Astrocyte of the cerebellum (primary cell): ENCODE measurements at regions not wholly inside any gene's neighbourhood (a gene's known extent, or its start where the extent isn't known, plus 50 kb on each side); places are given as distances from the start of the nearest gene placed in this dataset.
"Not testable (repeated sequence)": the region's sequence is repeated elsewhere in the genome, so short reads cannot be mapped to it uniquely, and the experiment has no call there.

Experiments
- DNase-seq: peaks from one replicate; pipeline ENCODE4 v3.0.0-alpha.2; 2011; ENCODE audit warnings: low read depth
- H3K4me3 ChIP-seq: 2 replicates; pipeline ENCODE4 v1.5.1; 2011; ENCODE audit warnings: mild to moderate bottlenecking, low read depth, low read length, moderate library complexity
- CTCF ChIP-seq: IDR thresholded peaks from 2 replicates; pipeline ENCODE4 v1.5.1; 2012; ENCODE audit warnings: low read length, low read depth, moderate library complexity, mild to moderate bottlenecking; ENCODE audit errors: missing control alignments
- in situ Hi-C: cut with HindIII; loops from 2 replicates; pipeline ENCODE4 v1.10.0; 2017; ENCODE audit warnings: low sequenced_read_pairs

DNA sequence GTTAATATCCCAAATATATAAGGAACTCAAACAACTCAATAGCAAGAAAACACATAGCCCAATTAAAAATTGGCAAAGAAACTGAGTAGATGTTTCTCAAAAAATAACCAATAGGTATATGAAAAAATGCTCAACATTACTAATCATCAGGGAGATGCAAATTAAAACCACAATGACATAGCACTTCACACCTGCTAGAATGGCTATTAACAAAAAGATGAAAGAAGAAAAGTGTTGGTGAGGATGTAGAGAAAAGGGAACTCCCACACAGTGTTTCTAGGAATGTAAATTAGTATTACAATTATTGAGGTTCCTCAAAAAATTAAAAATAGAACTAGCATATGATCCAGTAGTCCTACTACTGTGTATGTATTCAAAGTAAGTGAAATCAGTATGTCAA, 1212.8 kb downstream of the DIAPH3 start:
- in situ Hi-C loops = no loop called here
- no peak overlapping the region for H3K4me3 ChIP-seq
- TF ChIP-seq CTCF = no peak
- no peak for DNase-seq

- TF ChIP-seq CTCF = no peak
- no peak overlapping the region for H3K4me3 ChIP-seq
- DNase-seq = peak; percentile 44
- in situ Hi-C loops = no loop called here
Measured at GRCh38 chr13:58953638-58954037, 1210.1 kb downstream of the DIAPH3 start.

- no peak for DNase-seq
- in situ Hi-C loops = no loop called here
- TF ChIP-seq CTCF = no peak
- H3K4me3 ChIP-seq = no peak overlapping the region
Measured at GRCh38 chr13:58955546-58956385, 1208.0 kb downstream of the DIAPH3 start.

GRCh38 chr13:58958097-58958496, 1205.6 kb downstream of the DIAPH3 start:
- in situ Hi-C loops, H3K4me3 ChIP-seq, DNase-seq: not testable (repeated sequence)

DNA sequence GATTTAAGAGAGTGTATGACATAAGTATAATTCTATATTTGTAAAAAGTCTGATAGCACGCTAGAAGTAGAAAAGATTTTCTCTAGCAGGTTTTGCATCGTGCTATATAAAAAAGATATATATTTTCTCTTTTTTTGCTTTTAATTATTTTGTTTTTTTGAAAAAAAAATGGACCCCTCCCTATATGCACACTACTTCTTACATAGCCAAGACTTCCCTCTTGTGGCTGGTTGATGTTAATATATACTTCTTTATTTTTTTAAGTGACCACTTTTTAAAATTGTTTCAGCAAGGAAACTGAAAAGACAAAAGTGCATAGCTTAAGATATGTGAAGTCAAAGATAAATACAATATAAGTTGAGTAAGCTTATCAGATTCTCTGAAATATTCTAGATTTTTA, 1202.8 kb downstream of the DIAPH3 start:
- in situ Hi-C loops = loop anchor here (5.0 to 10.0 kb wide), 2 partner anchors 354 to 1334 kb away; no protein-coding TSS in a partner anchor
- TF ChIP-seq CTCF = peak; percentile 34
- H3K4me3 ChIP-seq = no peak overlapping the region
- peak; percentile 35 for DNase-seq

GRCh38 chr13:58963321-58963720, 1200.4 kb downstream of the DIAPH3 start:
- no peak overlapping the region for H3K4me3 ChIP-seq
- TF ChIP-seq CTCF = no peak
- in situ Hi-C loops = loop anchor here (5.0 to 10.0 kb wide), 2 partner anchors 351 to 1336 kb away; no protein-coding TSS in a partner anchor
- DNase-seq = peak; percentile 41

DNA sequence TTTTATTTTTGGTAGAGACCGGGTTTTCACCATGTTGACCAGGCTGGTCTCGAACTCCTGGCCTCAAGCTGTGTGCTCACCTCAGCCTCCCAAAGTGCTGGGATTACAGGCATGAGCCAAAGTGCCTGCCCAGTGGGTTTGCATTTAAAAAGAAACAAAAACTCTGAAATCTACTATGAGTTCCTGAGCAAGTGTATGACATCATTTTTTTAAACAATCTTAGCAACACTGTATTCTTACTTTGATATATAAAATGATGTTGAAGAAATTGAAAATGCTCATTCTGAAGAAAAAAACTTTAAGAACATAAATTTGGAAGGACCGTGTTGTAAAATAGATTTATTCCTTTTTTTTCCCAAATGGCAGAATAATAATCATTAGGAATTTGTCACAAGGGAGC, 1199.7 kb downstream of the DIAPH3 start:
- TF ChIP-seq CTCF = no peak
- no peak for DNase-seq
- in situ Hi-C loops = loop anchor here (5.0 to 10.0 kb wide), 2 partner anchors 351 to 1337 kb away; no protein-coding TSS in a partner anchor

More for the DNA sequence above, 1199.7 kb downstream of the DIAPH3 start:
- H3K4me3 ChIP-seq = no peak overlapping the region
